Liver (tissue), 3 donors: ENCODE measurements at regions not wholly inside any gene's neighbourhood (a gene's known extent, or its start where the extent isn't known, plus 50 kb on each side); places are given as distances from the start of the nearest gene placed in this dataset.

ENCODE experiments used
- EGR1 ChIP-seq, 2 donors: IDR thresholded peaks; 2 replicates each; pipeline ENCODE4 v1.6.1; 2016 to 2018; ENCODE audit warnings: antibody characterized with exemption in 2 of 2, low read depth in 2 of 2
- FOXA1 ChIP-seq: IDR thresholded peaks from 2 replicates; pipeline ENCODE4 v1.6.1; 2016; ENCODE audit warnings: antibody characterized with exemption
- GABPA ChIP-seq, 2 donors: IDR thresholded peaks in 1 of 2; conservative IDR thresholded peaks in 1 of 2; 2 replicates each; pipeline ENCODE4 v1.6.1; 2016; ENCODE audit warnings: antibody characterized with exemption in 2 of 2, mild to moderate bottlenecking in 1 of 2, moderate library complexity in 1 of 2
- JUND ChIP-seq, 2 donors: IDR thresholded peaks; 2 replicates each; pipeline ENCODE4 v1.6.1; 2016; ENCODE audit warnings: antibody characterized with exemption in 2 of 2
- RAD21 ChIP-seq, 2 donors: IDR thresholded peaks; 2 replicates each; pipeline ENCODE4 v1.6.1; 2016; ENCODE audit warnings: antibody characterized with exemption in 2 of 2, mild to moderate bottlenecking in 2 of 2
- REST ChIP-seq: IDR thresholded peaks from 2 replicates; pipeline ENCODE4 v1.6.1; 2016; ENCODE audit warnings: antibody characterized with exemption, mild to moderate bottlenecking
- RXRA ChIP-seq, 2 donors: IDR thresholded peaks; 2 replicates each; pipeline ENCODE4 v1.6.1; 2017 to 2018; ENCODE audit warnings: antibody characterized with exemption in 2 of 2, mild to moderate bottlenecking in 1 of 2
- TAF1 ChIP-seq: conservative IDR thresholded peaks from 2 replicates; pipeline ENCODE4 v1.6.1; 2016; ENCODE audit warnings: antibody characterized with exemption, mild to moderate bottlenecking
- YY1 ChIP-seq: IDR thresholded peaks from 2 replicates; pipeline ENCODE4 v1.6.1; 2016; ENCODE audit warnings: antibody characterized with exemption, mild to moderate bottlenecking
- TF ChIP-seq, protein P1 (sequence below): fragments of 150-350 bp; IDR thresholded peaks from 2 replicates; pipeline ENCODE4 v1.5.1; 2017; ENCODE audit warnings: improper control_type of control experiment, low read depth, low read length; ENCODE audit not compliant: missing input control
- TF ChIP-seq, protein P2 (sequence below): IDR thresholded peaks from 2 replicates; pipeline ENCODE4 v1.6.1; 2016; ENCODE audit warnings: antibody characterized with exemption
- TF ChIP-seq, protein P3 (sequence below): IDR thresholded peaks from 2 replicates; pipeline ENCODE4 v1.6.1; 2016; ENCODE audit warnings: antibody characterized with exemption
- donor health status: healthy.
- donor health status: healthy.

GRCh38 chr1:222167896-222168295, 380.0 kb downstream of the HHIPL2 start:
- TF ChIP-seq, protein P1, sequence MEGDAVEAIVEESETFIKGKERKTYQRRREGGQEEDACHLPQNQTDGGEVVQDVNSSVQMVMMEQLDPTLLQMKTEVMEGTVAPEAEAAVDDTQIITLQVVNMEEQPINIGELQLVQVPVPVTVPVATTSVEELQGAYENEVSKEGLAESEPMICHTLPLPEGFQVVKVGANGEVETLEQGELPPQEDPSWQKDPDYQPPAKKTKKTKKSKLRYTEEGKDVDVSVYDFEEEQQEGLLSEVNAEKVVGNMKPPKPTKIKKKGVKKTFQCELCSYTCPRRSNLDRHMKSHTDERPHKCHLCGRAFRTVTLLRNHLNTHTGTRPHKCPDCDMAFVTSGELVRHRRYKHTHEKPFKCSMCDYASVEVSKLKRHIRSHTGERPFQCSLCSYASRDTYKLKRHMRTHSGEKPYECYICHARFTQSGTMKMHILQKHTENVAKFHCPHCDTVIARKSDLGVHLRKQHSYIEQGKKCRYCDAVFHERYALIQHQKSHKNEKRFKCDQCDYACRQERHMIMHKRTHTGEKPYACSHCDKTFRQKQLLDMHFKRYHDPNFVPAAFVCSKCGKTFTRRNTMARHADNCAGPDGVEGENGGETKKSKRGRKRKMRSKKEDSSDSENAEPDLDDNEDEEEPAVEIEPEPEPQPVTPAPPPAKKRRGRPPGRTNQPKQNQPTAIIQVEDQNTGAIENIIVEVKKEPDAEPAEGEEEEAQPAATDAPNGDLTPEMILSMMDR = no peak
- TF ChIP-seq GABPA (IDR thresholded peaks at IDR 0.05 in 1 of 2, conservative IDR thresholded peaks at IDR 0.05 in 1 of 2) (no peak), TAF1 (no peak), RAD21 (IDR thresholded peaks at IDR 0.05) (no peak), JUND (IDR thresholded peaks at IDR 0.05) (no peak), REST (no peak), YY1 (no peak), EGR1 (IDR thresholded peaks at IDR 0.05; ENCODE audit: low read depth in 2 of 2) (no peak), FOXA1 (no peak), RXRA (IDR thresholded peaks at IDR 0.05) (no peak)
- TF ChIP-seq, protein P2, sequence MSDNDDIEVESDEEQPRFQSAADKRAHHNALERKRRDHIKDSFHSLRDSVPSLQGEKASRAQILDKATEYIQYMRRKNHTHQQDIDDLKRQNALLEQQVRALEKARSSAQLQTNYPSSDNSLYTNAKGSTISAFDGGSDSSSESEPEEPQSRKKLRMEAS = no peak
- TF ChIP-seq, protein P3, sequence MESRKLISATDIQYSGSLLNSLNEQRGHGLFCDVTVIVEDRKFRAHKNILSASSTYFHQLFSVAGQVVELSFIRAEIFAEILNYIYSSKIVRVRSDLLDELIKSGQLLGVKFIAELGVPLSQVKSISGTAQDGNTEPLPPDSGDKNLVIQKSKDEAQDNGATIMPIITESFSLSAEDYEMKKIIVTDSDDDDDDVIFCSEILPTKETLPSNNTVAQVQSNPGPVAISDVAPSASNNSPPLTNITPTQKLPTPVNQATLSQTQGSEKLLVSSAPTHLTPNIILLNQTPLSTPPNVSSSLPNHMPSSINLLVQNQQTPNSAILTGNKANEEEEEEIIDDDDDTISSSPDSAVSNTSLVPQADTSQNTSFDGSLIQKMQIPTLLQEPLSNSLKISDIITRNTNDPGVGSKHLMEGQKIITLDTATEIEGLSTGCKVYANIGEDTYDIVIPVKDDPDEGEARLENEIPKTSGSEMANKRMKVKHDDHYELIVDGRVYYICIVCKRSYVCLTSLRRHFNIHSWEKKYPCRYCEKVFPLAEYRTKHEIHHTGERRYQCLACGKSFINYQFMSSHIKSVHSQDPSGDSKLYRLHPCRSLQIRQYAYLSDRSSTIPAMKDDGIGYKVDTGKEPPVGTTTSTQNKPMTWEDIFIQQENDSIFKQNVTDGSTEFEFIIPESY = no peak
